ENCODE measurements at regions not wholly inside any gene's neighbourhood (a gene's known extent, or its start where the extent isn't known, plus 50 kb on each side); places are given as distances from the start of the nearest gene placed in this dataset.
A peak's percentile ranks its signal among the peaks of the same experiment; 100 is the strongest.

- H3K4me2 ChIP-seq, result no peak overlapping the region
- no peak overlapping the region for H3K4me3 ChIP-seq
- H3K79me2 ChIP-seq (ENCODE audit: low read depth), result no peaks in the 10 kb centered on the region
- H3K36me3 Mint-ChIP-seq, result no peaks in the 10 kb centered on the region
- H3K4me3 Mint-ChIP-seq, result no peak overlapping the region
- peaks cover 3% of the 10 kb centered on the region for H3K9me3 Mint-ChIP-seq
- no peaks in the 10 kb centered on the region for H3K4me1 ChIP-seq
- no peak overlapping the region for H3K27ac ChIP-seq
- TF ChIP-seq EZH2phosphoT487 (IDR thresholded peaks at IDR 0.05) (no peak), EZH2 (IDR thresholded peaks at IDR 0.05) (no peak)
- TF ChIP-seq, protein P1, sequence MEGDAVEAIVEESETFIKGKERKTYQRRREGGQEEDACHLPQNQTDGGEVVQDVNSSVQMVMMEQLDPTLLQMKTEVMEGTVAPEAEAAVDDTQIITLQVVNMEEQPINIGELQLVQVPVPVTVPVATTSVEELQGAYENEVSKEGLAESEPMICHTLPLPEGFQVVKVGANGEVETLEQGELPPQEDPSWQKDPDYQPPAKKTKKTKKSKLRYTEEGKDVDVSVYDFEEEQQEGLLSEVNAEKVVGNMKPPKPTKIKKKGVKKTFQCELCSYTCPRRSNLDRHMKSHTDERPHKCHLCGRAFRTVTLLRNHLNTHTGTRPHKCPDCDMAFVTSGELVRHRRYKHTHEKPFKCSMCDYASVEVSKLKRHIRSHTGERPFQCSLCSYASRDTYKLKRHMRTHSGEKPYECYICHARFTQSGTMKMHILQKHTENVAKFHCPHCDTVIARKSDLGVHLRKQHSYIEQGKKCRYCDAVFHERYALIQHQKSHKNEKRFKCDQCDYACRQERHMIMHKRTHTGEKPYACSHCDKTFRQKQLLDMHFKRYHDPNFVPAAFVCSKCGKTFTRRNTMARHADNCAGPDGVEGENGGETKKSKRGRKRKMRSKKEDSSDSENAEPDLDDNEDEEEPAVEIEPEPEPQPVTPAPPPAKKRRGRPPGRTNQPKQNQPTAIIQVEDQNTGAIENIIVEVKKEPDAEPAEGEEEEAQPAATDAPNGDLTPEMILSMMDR (IDR thresholded peaks at IDR 0.05), result no peak
- no peak for DNase-seq (ENCODE audit: low spot score)
- H3K9me3 ChIP-seq (ENCODE audit: low read depth), result no peaks in the 10 kb centered on the region
- peaks cover 6% of the 10 kb centered on the region for H3K27me3 Mint-ChIP-seq (ENCODE audit: insufficient read depth, low read depth)
- no peaks in the 10 kb centered on the region for H3K27me3 ChIP-seq
- H3K4me1 Mint-ChIP-seq, result peaks cover 6% of the 10 kb centered on the region
- H2AFZ ChIP-seq (replicated peaks), result no peak overlapping the region
- H4K20me1 ChIP-seq (ENCODE audit: low read depth), result no peaks in the 10 kb centered on the region
- no peaks in the 10 kb centered on the region for H3K36me3 ChIP-seq
- no peak overlapping the region for H3K9ac ChIP-seq
- H3K27ac Mint-ChIP-seq, result no peak overlapping the region
- no peaks in the 10 kb centered on the region for H3F3A ChIP-seq (ENCODE audit: low read depth)
These were observed 167.3 kb upstream of the MPHOSPH6 start for GRCh38 chr16:82337355-82337754.

DNA sequence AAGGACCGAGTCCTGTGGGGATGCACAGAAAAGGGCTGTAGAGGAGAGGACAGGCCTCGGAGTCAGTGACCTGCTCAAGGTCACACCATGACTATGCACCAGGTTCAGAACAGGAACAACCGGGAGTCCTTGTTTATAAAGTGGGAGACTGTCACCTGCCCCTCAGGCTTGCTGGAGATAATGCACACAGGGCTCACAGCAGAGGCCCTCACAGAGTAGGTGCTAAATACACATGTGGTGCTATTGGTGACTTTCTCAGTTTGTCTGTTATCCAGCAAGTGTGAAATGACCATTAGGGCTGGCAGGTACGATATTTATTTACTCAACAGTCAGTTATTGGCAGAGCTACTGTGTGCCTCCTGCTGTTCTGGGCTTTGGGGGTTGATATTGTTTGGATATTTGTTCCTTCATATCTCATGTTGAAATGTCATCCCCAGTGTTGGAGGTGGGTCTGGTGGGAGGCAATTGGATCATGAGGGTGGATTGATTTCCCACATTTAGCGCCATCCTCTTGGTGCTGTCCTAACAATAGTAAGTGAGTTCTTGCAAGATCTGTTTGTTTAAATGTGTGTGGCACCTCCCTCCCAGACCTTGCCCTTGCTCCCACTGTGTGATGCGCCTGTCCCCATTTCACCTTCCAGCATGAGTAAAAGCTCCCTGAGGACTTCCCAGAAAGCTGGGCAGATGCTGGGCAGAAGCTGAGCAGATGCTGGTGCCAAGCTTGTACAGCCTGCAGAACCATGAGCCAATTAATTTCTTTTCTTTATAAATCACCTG is 162.1 kb upstream of the MPHOSPH6 start:
- no peak overlapping the region for H3K4me2 ChIP-seq
- Mint-ChIP-seq H3K27me3 (ENCODE audit: insufficient read depth, low read depth) (peaks cover 5% of the 10 kb centered on the region), H3K36me3 (no peaks in the 10 kb centered on the region), H3K27ac (no peak overlapping the region), H3K9me3 (no peaks in the 10 kb centered on the region), H3K4me3 (no peak overlapping the region), H3K4me1 (peaks cover 9% of the 10 kb centered on the region)
- H3F3A ChIP-seq (ENCODE audit: low read depth), result no peaks in the 10 kb centered on the region
- no peak for DNase-seq (ENCODE audit: low spot score)
- H3K79me2 ChIP-seq (ENCODE audit: low read depth), result no peaks in the 10 kb centered on the region
- H3K27ac ChIP-seq, result no peak overlapping the region
- TF ChIP-seq, protein P1 (IDR thresholded peaks at IDR 0.05), result no peak
- no peaks in the 10 kb centered on the region for H3K27me3 ChIP-seq
- H2AFZ ChIP-seq (replicated peaks), result no peak overlapping the region
- no peaks in the 10 kb centered on the region for H3K36me3 ChIP-seq
- H3K4me1 ChIP-seq, result peaks cover 13% of the 10 kb centered on the region
- H4K20me1 ChIP-seq (ENCODE audit: low read depth), result no peaks in the 10 kb centered on the region
- H3K4me3 ChIP-seq, result no peak overlapping the region
- H3K9me3 ChIP-seq (ENCODE audit: low read depth), result no peaks in the 10 kb centered on the region
- H3K9ac ChIP-seq, result no peak overlapping the region

DNA sequence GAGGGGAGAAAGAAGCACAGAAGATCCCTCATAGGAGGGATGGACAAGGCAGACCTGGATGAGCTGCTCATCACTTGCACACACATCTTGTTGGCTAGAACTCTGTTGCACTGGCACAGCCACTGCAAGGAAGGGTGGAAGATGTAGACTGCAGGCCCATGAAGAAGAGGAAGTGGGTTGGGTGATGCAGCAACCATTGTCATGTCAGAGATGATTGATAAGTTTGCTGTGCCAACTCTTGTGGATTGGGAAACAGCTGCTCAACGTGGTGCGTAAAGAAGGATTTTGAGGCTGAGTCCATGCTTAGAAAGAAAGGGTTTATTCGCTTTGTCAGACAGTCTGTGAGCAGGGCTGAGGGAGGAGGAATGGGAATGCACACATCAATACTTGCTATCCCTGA is 161.4 kb upstream of the MPHOSPH6 start:
- TF ChIP-seq EZH2 (IDR thresholded peaks at IDR 0.05), result no peak
- Histone ChIP-seq H4K20me1 (ENCODE audit: low read depth) (no peaks in the 10 kb centered on the region), H3K9ac (no peak overlapping the region), H3F3A (ENCODE audit: low read depth) (no peaks in the 10 kb centered on the region), H3K27ac (no peak overlapping the region), H3K4me2 (no peak overlapping the region), H3K9me3 (ENCODE audit: low read depth) (no peaks in the 10 kb centered on the region), H3K79me2 (ENCODE audit: low read depth) (no peaks in the 10 kb centered on the region), H3K4me1 (peaks cover 13% of the 10 kb centered on the region), H3K36me3 (no peaks in the 10 kb centered on the region), H2AFZ (replicated peaks) (no peak overlapping the region), H3K4me3 (no peak overlapping the region), H3K27me3 (no peaks in the 10 kb centered on the region)
- Mint-ChIP-seq H3K27ac (no peak overlapping the region), H3K4me1 (peaks cover 9% of the 10 kb centered on the region), H3K36me3 (no peaks in the 10 kb centered on the region), H3K27me3 (ENCODE audit: insufficient read depth, low read depth) (peaks cover 5% of the 10 kb centered on the region), H3K9me3 (no peaks in the 10 kb centered on the region), H3K4me3 (no peak overlapping the region)
- no peak for DNase-seq (ENCODE audit: low spot score)

DNA sequence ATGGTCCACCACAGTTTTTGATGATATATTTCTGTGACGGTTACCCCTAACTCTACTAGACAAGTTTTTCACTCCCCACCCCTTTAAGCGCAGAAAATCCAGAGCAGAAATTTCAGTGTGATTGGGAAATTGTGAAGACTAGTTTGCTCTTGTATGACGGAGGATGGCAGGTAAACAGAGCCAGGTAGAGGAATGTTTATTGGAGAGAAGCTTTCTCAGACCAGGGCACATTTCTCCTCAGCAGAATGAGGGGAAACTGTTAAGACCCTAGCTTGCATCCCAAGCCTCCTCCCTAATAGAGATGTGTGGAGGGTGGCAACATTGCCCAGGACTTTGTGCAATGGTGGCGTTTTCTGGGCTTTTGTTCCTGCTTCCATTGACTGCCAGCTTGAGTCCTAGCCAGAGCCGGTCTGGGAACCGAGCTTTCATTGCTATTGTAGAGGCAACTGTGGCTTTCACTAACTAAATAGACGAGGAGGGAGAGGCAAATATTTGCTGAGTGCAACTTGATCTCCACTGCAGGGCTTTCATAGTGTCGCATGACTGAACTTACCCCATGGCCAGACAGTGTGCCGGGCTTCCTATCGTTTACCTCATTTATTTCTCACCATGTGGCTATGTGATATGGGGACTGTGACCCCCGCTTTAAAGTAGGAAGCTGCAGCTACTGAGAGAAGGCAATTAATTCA is 159.6 kb upstream of the MPHOSPH6 start:
- H3K27ac ChIP-seq, result no peak overlapping the region
- no peaks in the 10 kb centered on the region for H3K9me3 ChIP-seq (ENCODE audit: low read depth)
- Mint-ChIP-seq H3K4me3 (no peak overlapping the region), H3K4me1 (peaks cover 9% of the 10 kb centered on the region), H3K36me3 (no peaks in the 10 kb centered on the region), H3K27ac (no peak overlapping the region), H3K9me3 (no peaks in the 10 kb centered on the region), H3K27me3 (ENCODE audit: insufficient read depth, low read depth) (peaks cover 5% of the 10 kb centered on the region)
- H4K20me1 ChIP-seq (ENCODE audit: low read depth), result no peaks in the 10 kb centered on the region
- no peak overlapping the region for H3K4me3 ChIP-seq
- no peaks in the 10 kb centered on the region for H3F3A ChIP-seq (ENCODE audit: low read depth)
- peaks cover 13% of the 10 kb centered on the region for H3K4me1 ChIP-seq
- H2AFZ ChIP-seq (replicated peaks), result no peak overlapping the region
- no peaks in the 10 kb centered on the region for H3K27me3 ChIP-seq
- TF ChIP-seq EZH2 (IDR thresholded peaks at IDR 0.05) (no peak), EZH2phosphoT487 (IDR thresholded peaks at IDR 0.05) (no peak)
- TF ChIP-seq, protein P1 (IDR thresholded peaks at IDR 0.05), result no peak
- H3K79me2 ChIP-seq (ENCODE audit: low read depth), result no peaks in the 10 kb centered on the region
- no peak overlapping the region for H3K4me2 ChIP-seq
- H3K36me3 ChIP-seq, result no peaks in the 10 kb centered on the region
- DNase-seq (ENCODE audit: low spot score), result peak; percentile 47
- no peak overlapping the region for H3K9ac ChIP-seq

All from neural progenitor cell (in vitro differentiated cells).